Neural cell (in vitro differentiated cells): ENCODE measurements at regions not wholly inside any gene's neighbourhood (a gene's known extent, or its start where the extent isn't known, plus 50 kb on each side); places are given as distances from the start of the nearest gene placed in this dataset.
"Not testable (repeated sequence)": the region's sequence is repeated elsewhere in the genome, so short reads cannot be mapped to it uniquely, and the experiment has no call there.

Source experiments
- EZH2 ChIP-seq: fragments of 200-600, 300-800 bp; shearing (Covaris generic), sonication (generic); IDR thresholded peaks from 2 replicates; pipeline ENCODE4 v1.6.1; 2014; ENCODE audit warnings: antibody characterized with exemption, low read length, borderline replicate concordance, mild to moderate bottlenecking; ENCODE audit not compliant: insufficient read depth, poor library complexity, severe bottlenecking
- RAD21 ChIP-seq: fragments of 450-650 bp; conservative IDR thresholded peaks from 2 replicates; pipeline ENCODE4 v1.6.1; 2014; ENCODE audit warnings: antibody characterized with exemption, mild to moderate bottlenecking, moderate library complexity
- TF ChIP-seq, protein P1 (sequence below): fragments of 450-650 bp; IDR thresholded peaks from 2 replicates; pipeline ENCODE4 v1.5.1; 2014; ENCODE audit warnings: antibody characterized with exemption, mild to moderate bottlenecking, moderate library complexity; ENCODE audit not compliant: poor library complexity, severe bottlenecking

- not testable (repeated sequence) for TF ChIP-seq RAD21, EZH2
- TF ChIP-seq, protein P1, sequence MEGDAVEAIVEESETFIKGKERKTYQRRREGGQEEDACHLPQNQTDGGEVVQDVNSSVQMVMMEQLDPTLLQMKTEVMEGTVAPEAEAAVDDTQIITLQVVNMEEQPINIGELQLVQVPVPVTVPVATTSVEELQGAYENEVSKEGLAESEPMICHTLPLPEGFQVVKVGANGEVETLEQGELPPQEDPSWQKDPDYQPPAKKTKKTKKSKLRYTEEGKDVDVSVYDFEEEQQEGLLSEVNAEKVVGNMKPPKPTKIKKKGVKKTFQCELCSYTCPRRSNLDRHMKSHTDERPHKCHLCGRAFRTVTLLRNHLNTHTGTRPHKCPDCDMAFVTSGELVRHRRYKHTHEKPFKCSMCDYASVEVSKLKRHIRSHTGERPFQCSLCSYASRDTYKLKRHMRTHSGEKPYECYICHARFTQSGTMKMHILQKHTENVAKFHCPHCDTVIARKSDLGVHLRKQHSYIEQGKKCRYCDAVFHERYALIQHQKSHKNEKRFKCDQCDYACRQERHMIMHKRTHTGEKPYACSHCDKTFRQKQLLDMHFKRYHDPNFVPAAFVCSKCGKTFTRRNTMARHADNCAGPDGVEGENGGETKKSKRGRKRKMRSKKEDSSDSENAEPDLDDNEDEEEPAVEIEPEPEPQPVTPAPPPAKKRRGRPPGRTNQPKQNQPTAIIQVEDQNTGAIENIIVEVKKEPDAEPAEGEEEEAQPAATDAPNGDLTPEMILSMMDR = not testable (repeated sequence)
Observed at GRCh38 chr1:65542592-65542991, 122.1 kb downstream of the LEPR start.
